ENCODE measurements at regions not wholly inside any gene's neighbourhood (a gene's known extent, or its start where the extent isn't known, plus 50 kb on each side); places are given as distances from the start of the nearest gene placed in this dataset.

DNA sequence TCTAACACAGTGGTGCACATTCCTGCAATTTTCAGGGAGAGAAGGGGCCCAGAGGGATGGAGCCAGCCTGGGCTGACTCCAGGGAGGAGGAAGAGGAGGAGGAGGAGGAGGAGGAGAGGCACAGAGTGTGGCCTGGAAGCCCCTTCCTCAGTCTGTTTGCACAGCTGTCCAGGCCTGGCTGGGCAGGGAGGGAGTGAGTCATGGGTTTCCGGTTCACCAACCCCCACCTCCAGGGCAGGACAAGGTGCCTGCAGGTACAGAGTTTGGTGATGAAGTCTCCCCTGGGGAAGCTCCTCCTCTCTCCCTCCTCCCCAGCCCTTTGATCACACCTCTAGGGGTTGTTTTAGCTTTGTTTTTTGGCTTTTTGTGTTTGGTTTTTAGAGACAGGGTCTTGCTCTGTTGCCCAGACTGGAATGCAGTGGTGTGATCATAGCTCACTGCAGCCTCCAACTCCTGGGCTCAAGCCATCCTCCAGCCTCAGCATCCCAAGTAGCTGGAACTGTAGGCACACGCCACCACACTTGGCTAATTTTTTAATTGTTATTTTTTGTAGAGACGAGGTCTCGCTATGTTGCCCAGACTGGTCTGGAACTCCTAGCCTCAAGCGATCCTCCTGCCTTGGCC, 77.5 kb upstream of the CUX1 start:
- H3K4me1 Mint-ChIP-seq (ENCODE audit: low read depth, unreplicated experiment), result peaks cover under 1% of the 10 kb centered on the region
- TF ChIP-seq, protein P1, sequence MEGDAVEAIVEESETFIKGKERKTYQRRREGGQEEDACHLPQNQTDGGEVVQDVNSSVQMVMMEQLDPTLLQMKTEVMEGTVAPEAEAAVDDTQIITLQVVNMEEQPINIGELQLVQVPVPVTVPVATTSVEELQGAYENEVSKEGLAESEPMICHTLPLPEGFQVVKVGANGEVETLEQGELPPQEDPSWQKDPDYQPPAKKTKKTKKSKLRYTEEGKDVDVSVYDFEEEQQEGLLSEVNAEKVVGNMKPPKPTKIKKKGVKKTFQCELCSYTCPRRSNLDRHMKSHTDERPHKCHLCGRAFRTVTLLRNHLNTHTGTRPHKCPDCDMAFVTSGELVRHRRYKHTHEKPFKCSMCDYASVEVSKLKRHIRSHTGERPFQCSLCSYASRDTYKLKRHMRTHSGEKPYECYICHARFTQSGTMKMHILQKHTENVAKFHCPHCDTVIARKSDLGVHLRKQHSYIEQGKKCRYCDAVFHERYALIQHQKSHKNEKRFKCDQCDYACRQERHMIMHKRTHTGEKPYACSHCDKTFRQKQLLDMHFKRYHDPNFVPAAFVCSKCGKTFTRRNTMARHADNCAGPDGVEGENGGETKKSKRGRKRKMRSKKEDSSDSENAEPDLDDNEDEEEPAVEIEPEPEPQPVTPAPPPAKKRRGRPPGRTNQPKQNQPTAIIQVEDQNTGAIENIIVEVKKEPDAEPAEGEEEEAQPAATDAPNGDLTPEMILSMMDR (IDR thresholded peaks at IDR 0.05; ENCODE audit: partially characterized antibody, unreplicated experiment), result no peak
- no peaks in the 10 kb centered on the region for H3K36me3 Mint-ChIP-seq (ENCODE audit: unreplicated experiment)
- H3K9me3 Mint-ChIP-seq (ENCODE audit: unreplicated experiment), result peaks cover 1% of the 10 kb centered on the region
- no peak overlapping the region for H3K27ac Mint-ChIP-seq (ENCODE audit: unreplicated experiment)
- no peak for DNase-seq
- no peak overlapping the region for H3K4me3 Mint-ChIP-seq (ENCODE audit: unreplicated experiment)
- peaks cover 2% of the 10 kb centered on the region for H3K27me3 Mint-ChIP-seq (ENCODE audit: unreplicated experiment)

DNA sequence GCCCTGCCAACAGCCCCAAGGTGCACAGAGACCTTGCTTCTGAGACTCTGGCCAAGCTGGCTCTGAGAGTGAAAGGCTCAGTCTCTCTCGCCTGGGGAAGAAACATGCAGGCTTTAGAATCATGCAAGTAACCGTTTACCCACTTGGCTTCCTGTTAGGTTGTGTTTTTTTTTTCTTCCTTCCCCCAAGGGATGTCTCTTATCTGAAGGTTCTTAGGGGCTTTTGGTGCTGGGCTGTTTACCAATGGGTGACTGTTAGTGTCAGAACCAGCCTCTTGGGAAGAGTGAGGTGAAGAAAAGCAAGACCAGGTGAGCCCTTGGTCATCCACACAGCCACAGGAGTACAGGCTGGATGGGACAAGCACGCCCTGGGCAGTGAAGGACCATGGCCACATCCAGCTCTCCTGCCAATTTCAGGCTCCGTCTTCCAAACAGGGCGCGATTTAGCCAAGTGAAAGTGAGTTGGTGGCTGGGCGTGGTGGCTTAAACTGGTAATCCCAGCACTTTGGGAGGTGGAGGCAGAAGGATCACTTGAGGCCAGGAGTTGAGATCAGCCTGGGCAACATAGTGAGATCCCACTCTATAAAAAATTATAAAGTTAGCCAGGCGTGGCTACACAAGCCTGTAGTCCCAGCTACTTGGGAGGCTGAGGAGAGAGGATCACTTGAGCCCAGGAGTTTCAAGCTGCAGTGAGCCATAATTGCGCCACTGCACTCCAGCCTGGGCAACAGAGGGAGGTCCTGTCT, 76.3 kb upstream of the CUX1 start:
- no peak for DNase-seq
- Mint-ChIP-seq H3K27me3 (ENCODE audit: unreplicated experiment) (peaks cover under 1% of the 10 kb centered on the region), H3K4me3 (ENCODE audit: unreplicated experiment) (no peak overlapping the region), H3K4me1 (ENCODE audit: low read depth, unreplicated experiment) (no peaks in the 10 kb centered on the region), H3K36me3 (ENCODE audit: unreplicated experiment) (no peaks in the 10 kb centered on the region), H3K27ac (ENCODE audit: unreplicated experiment) (no peak overlapping the region), H3K9me3 (ENCODE audit: unreplicated experiment) (peaks cover 1% of the 10 kb centered on the region)
- TF ChIP-seq, protein P1 (IDR thresholded peaks at IDR 0.05; ENCODE audit: partially characterized antibody, unreplicated experiment), result no peak

DNA sequence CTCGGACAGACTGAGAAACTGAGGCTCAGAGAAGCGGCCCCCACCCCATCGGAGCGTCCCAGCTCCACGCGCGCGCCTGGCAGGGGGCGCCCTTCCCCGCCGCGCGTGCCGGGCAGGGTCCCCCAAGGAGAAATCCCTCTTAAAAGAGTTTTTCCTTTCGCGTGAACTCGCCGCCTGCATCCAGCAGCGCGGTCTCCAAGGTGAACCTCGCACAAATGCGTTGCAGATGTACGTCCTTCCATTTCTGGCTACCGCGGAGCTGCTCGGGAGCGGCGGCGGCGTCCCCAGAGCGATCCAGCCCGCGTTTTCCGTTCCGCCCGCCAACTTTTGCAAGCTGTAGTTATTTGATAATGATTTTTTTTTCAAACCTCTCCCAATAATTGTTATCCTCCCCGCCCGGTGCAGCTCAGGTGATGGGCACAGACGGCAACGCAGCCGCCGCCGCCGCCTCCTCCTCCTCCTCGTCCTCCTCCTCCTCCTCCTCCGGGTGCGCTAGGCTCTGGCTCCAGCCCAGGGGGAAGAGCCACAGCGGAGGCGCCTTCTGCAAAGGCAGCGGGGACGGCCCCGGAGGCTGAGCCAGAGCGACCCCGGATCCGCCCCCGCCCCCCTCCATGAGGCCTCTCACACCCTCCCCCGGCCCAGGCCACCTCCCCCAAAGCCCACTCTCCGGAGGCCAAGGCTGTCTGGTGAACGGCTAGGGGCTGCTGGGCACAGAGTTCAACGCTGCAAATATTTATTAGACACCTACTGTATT, 74.0 kb upstream of the CUX1 start:
- Mint-ChIP-seq H3K36me3 (ENCODE audit: unreplicated experiment) (no peaks in the 10 kb centered on the region), H3K27ac (ENCODE audit: unreplicated experiment) (no peak overlapping the region), H3K9me3 (ENCODE audit: unreplicated experiment) (peaks cover 1% of the 10 kb centered on the region), H3K4me1 (ENCODE audit: low read depth, unreplicated experiment) (no peaks in the 10 kb centered on the region), H3K27me3 (ENCODE audit: unreplicated experiment) (no peaks in the 10 kb centered on the region), H3K4me3 (ENCODE audit: unreplicated experiment) (peak overlapping the region; percentile 83)
- peak; percentile 74 for DNase-seq
- TF ChIP-seq, protein P1 (IDR thresholded peaks at IDR 0.05; ENCODE audit: partially characterized antibody, unreplicated experiment), result peak; percentile 43

DNA sequence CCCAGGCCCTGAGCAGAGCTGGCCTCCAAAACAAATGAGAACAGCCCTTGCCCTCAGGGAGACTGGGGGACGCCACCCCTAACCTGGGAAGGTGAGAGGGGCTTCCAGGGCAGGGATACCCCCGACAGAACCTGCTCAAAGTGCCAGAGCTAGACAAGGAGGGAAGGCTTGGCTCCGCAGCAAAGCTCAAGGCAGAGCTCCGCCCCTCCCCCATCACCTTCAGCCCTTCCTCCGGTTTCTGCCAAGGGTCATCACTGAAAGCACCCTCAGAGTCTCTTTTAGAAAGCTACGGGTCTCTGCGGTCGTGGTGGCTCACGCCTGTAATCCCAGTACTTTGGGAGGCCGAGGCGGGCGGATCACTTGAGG, 73.4 kb upstream of the CUX1 start:
- peaks cover 1% of the 10 kb centered on the region for H3K9me3 Mint-ChIP-seq (ENCODE audit: unreplicated experiment)
- H3K27ac Mint-ChIP-seq (ENCODE audit: unreplicated experiment), result no peak overlapping the region
- no peaks in the 10 kb centered on the region for H3K36me3 Mint-ChIP-seq (ENCODE audit: unreplicated experiment)
- no peaks in the 10 kb centered on the region for H3K4me1 Mint-ChIP-seq (ENCODE audit: low read depth, unreplicated experiment)
- DNase-seq, result peak; percentile 50
- TF ChIP-seq, protein P1 (IDR thresholded peaks at IDR 0.05; ENCODE audit: partially characterized antibody, unreplicated experiment), result no peak
- H3K4me3 Mint-ChIP-seq (ENCODE audit: unreplicated experiment), result peak overlapping the region; percentile 83
- no peaks in the 10 kb centered on the region for H3K27me3 Mint-ChIP-seq (ENCODE audit: unreplicated experiment)
